GDM1 (cell line): ENCODE measurements at regions not wholly inside any gene's neighbourhood (a gene's known extent, or its start where the extent isn't known, plus 50 kb on each side); places are given as distances from the start of the nearest gene placed in this dataset.

Experiments
- DNase-seq: peaks from one replicate; lab custom pipeline; 2025; lab: John Stamatoyannopoulos, UW

DNA sequence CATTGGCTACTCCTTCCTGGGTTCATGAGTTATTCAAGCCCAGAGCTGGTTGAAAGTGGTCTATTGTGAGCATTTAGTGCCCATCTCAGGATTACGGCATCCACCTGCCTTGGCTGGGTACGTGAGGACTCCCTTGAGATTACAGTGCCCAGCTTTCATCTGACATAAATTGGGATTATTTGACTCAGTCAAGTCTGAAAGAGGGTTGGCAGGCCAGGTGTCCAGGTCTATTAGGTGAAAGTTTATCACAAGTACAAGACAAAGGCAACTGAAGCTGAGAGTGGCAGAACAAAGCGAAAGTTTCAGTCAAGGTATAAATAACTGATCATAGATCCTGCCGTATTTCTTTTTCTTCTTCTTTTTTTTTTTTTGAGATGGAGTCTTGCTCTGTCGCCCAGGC is 84.6 kb upstream of the ATF7IP start:
- no peak for DNase-seq

DNA sequence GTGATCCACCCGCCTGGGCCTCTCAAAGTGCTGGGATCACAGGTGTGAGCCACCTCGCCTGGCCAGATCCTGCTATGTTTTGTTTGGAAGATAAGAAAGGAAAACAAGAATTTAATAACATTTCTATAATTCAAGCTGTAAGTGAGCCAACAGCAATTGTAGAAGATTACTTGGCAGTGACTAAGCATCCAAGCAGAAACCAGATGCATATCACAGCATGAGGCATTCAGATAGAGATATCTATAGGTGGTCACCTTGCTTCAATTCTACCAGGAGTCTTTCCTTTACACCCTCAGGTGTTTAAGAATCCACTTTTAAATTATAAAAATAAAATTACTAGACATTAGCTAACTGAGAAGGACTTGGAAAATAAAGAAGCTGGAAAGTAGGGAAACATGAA is 83.9 kb upstream of the ATF7IP start:
- no peak for DNase-seq

DNA sequence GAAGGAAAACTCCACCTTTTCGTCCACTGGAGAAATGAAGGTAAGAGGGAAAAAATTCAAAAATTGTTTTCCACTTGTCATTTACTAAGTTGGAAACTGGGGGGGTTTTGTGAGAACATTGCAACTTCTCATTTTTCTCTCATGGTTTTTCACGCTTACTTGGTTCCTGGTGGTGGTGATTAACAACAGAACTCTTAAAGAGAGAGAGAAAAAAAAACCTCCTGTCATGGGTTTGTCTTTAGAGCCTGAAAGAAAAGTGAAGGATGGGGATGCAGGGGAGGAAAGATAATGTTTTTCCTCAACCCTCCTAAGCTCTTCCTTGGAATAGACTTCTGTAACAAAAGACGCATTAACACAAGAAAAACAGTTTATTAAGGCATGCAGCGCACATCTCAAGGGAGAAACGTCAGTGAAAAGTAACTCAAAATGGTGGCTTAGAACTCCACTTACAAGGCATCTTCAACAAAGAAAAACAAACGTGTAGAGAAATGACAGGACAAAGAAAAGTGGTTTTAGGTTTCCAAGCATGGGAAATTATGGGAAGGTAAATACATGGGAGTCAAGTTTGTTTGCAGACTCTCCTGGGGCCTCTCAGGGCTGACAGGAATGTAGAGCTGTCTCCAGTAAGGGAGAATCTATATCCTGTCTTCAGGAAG is 81.9 kb upstream of the ATF7IP start:
- no peak for DNase-seq

DNA sequence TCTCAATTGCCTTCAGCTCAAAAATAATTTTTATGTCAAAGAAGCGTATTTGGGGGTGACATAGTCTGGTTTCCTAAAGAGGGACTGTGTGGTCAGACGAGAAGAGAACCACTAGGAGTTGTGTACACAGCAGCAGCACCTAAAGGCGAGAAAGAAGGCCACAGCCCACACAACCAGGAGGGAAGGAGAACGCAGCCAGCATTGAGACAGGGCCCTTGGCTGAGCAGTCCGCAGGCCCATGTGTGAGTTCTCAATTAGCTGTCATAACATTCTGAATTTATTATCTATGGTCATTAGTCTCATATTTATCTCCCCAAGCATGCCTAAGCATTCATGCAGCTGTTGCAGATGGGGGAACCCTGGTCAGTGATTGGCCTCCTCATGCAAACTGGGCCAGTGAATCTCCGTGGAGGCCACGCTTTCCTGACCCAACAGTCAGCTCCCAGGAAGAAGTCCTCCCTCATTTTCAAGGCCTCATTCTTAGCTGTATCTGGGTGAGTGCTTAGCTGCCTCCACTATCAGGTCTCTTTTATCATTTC is 81.2 kb upstream of the ATF7IP start:
- DNase-seq, result no peak

DNA sequence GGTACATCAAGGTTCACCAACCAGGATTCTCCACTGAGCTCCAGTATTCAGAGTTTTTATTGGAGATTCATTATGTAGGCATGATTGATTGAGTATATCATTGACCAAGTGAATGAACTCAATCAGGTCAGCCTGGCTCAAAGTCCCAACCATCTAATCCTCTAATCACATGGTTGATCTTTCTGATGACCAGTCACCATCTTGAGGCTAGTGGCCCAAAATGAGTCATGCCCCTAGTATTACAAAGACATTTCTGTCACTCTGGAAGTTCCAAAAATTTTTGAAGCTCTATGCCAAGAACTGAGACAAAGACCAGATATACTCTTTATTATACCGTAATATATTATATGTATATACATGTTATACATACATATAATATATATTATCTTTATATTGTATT is 75.9 kb upstream of the ATF7IP start:
- no peak for DNase-seq

DNA sequence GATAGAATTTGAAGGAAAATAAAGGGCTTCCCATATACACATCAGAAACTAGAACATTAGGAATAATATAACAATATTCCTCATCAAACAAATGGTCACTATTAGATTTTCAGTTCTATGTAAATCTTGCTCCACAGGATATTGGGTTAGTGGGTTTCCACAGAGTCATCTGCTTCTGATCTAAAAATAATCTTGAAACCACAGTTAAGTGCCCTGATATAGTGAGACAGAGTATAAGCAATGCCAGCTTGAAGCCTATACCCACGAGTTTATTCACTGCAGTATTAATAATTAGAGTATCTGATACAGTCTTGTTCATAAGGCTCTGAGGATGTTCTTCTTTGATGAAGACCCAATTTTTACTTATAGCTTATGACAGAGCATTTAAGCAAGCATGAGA is 74.5 kb upstream of the ATF7IP start:
- no peak for DNase-seq

DNA sequence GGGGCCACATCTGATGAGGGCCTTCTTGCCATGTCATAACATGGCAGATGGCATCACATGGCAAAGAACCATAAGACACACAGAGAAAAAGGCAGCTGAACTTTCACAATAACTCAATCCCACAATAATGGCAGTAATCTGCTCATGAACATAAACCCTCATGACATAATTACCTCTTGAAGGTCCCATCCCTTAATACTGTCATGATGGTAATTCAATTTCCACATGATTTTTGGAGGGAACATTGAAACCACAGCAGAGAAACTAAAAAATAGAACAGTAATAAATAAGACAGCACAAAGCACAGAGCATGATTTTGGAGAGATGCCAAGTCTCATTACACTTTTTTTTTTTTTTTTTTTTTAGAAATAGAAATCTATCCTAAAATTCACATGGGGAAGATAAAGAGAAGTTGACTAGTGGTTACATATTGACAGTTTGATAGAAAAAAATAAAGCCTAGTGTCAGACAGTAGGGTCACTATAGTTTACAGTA is 61.8 kb upstream of the ATF7IP start:
- no peak for DNase-seq

DNA sequence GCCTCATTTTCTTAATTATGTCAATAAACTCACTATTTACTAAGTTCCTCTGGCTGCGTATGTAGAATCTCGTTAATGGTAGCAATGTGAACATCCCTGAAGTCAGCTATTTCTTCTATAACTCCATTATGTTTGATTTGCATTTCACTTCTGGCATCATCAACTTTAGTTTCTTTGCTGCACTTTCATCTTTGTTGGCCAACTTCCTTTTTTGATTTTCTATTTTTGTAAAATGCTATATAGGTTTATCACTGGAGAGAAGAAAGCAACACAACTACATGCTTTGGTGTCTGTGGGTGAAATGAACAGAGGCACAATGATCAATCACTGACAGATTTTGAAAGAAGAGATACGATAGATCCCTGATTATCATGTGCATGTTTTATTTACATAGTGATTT is 58.5 kb upstream of the ATF7IP start:
- no peak for DNase-seq

DNA sequence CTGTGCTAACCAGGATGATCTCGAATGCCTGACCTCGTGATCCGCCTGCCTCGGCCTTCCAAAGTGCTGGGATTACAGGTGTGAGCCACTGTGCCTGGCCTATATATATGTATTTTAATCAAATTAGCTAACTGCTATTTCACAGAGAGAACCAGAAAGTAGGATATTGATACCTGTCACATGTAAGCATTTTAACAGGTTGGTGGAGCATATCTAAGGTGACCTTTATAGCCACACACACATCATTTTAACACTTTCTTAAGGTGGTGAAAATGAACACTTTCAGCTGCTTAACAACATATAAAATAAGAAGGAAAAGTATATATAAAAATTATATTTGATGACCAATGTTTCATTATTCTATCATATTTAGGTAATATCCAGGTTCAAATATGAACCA is 57.0 kb upstream of the ATF7IP start:
- DNase-seq, result no peak

DNA sequence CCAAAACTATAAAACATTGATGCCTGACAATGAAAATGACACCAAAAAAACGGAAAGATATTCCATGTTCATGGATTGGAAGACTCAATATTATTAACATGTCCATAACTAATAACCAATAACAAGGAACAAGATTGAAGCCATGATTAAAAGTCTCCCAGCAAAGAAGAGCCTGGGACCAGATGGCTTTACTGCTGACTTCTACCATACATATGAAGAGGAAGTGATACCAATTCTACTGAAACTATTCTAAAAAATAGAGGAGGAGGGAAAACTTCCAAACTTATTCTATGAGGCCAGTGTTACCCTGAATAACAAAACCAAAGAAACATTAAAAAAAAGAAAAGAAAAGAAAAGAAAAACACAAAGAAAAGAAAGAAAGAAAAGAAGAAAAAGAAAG is 54.6 kb upstream of the ATF7IP start:
- DNase-seq, result no peak

DNA sequence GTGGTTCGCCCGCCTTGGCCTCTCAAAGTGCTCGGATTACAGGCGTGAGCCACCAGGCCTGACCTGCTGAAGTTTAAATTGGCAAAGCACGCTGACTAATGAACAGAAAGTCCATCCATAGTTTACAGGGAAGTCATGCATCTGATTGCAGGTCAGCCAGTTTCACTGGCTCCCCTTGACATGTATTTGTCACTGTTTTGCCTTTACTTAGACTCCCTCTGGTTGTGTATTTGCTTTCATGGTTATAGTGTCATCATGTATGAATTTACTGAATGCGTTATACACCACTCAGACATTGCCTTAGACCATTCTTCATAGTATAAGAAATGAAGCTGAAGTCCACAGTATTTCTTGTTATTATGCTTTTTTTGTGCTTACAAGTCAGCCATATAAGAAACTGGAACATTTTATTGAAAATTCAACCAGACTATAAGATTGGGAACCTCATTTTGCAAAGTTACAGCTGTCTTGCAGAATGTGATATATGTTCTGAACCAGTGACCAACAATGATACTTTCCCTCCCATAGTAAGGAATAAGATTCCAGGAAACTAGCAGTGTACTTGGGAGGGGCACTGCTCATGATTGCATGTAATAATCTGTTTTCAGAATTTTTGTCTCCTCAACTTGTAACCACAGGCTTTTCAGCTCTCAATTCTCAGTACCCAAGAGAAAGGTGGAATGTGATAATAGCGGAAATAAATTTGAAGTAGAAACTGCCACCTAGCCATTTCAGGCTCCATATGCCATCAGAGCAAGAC is 51.9 kb upstream of the ATF7IP start:
- DNase-seq, result no peak

DNA sequence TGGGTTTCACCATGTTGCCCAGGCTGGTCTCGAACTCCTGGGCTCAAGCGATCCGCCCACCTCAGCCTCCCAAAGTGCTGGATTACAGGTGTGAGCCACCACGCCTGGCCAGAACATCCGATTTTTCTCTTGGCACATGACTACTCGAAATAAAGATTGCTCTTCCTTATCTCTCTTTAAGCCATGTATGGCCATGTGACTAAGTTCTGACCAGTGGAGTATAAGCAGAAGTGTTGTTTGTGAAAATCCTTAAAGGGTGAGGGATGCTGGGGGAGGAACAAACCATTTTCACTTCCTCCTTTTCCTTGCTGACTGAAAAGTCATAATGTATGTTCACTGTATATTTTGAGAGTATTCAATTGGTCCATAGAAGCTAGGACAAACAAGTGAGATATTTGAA is 50.7 kb upstream of the ATF7IP start:
- no peak for DNase-seq

DNA sequence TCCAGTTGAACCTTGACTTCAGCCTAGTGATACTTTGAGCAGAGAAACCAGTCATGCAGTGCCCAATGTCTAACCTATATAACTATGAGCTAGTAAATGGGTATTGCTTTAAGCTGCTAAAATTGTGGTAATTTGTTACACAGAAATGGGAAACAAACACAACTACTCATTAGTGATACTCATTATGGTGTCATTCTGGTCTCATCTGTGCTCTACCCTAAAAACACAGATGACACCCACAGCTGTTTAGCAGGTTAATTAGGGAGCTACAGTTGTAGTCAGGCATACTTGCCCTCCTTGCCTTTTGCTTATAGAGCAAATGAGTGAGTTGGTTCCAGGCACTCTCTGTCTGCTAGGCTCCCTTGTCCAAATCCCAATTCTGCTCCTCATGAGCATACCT is 50.0 kb upstream of the ATF7IP start:
- no peak for DNase-seq
